GM12892 (cell line): ENCODE measurements at regions not wholly inside any gene's neighbourhood (a gene's known extent, or its start where the extent isn't known, plus 50 kb on each side); places are given as distances from the start of the nearest gene placed in this dataset.

ENCODE experiments used
- POLR2A ChIP-seq: IDR thresholded peaks from 2 replicates; pipeline ENCODE4 v1.6.1; 2011; ENCODE audit warnings: low read depth, low read length, control low read depth
- POLR2AphosphoS5 ChIP-seq: IDR thresholded peaks from 2 replicates; pipeline ENCODE4 v1.6.1; 2011; ENCODE audit warnings: low read depth, low read length, control low read depth
- TAF1 ChIP-seq: IDR thresholded peaks from 2 replicates; pipeline ENCODE4 v1.6.1; 2011; ENCODE audit warnings: low read depth, mild to moderate bottlenecking, control low read depth, low read length, borderline replicate concordance

DNA sequence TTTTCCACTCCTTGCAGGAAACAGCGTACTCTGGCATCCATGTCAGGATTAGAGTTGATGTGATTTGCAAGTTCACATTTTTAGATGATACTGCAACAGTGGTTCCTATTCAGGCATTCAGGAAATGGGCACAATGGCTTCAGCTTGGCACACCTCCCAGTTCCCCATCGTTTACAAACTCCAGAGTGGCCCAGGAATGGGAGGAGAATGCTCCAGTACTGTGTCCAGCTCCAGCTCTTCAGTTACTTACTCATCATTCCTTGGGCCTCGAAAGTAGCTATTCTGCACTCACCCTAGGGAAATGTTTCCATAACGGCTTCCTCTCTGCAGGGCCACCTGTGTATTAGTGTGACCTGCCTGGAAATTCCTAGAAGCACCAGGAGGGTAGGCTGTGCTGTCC lies 239.7 kb upstream of the RGS6 start:
- TF ChIP-seq POLR2A (no peak), POLR2AphosphoS5 (no peak), TAF1 (no peak)
